GM18907 (cell line): ENCODE measurements at regions not wholly inside any gene's neighbourhood (a gene's known extent, or its start where the extent isn't known, plus 50 kb on each side); places are given as distances from the start of the nearest gene placed in this dataset.
"Not testable (repeated sequence)": the region's sequence is repeated elsewhere in the genome, so short reads cannot be mapped to it uniquely, and the experiment has no call there.

Experiments
- ATAC-seq: cut with Tn5 transposase; IDR thresholded peaks from one replicate; pipeline ENCODE4 v1.9.1; 2021; ENCODE audit warnings: mild to moderate bottlenecking, moderate library complexity; ENCODE audit not compliant: unreplicated experiment

- not testable (repeated sequence) for ATAC-seq
These were observed 1763.0 kb downstream of the SPATA31A7 start for GRCh38 chr9:62952840-62953239.
